HEK293 (cell line): ENCODE measurements at regions not wholly inside any gene's neighbourhood (a gene's known extent, or its start where the extent isn't known, plus 50 kb on each side); places are given as distances from the start of the nearest gene placed in this dataset.

Source experiments
- CTCF ChIA-PET: fragments of 350-600 bp; formaldehyde crosslinking; extraction: SDS; loops from one replicate; lab custom pipeline; 2021; ENCODE audit warnings: antibody characterized with exemption; lab: Yijun Ruan, JAX
- POLR2A ChIA-PET: fragments of 300-600 bp; formaldehyde crosslinking; extraction: SDS; loops from one replicate; lab custom pipeline; 2020; ENCODE audit warnings: antibody characterized with exemption, inconsistent platforms; lab: Yijun Ruan, JAX
- H3K27ac ChIP-seq: fragments of 200-500 bp; sonication (Bioruptor generic); 2 replicates; pipeline ENCODE4 v1.5.1; 2014; ENCODE audit warnings: low read depth, low read length, control low read depth, inconsistent platforms; ENCODE audit errors: extremely low read depth
- H3K36me3 ChIP-seq, 2 experiments: fragments of 200-500 bp in 1 of 2; sonication (Bioruptor generic) in 1 of 2; 1 replicate in 1 of 2; 2 replicates in 1 of 2; pipeline ENCODE4 v1.5.1; 2014 to 2017; ENCODE audit warnings: inconsistent platforms in 2 of 2, low read length in 2 of 2; ENCODE audit not compliant: control insufficient read depth in 2 of 2, insufficient read depth in 1 of 2
- H3K4me1 ChIP-seq: fragments of 200-500 bp; sonication (Bioruptor generic); 2 replicates; pipeline ENCODE4 v1.5.1; 2014; ENCODE audit warnings: mild to moderate bottlenecking, low read length, inconsistent platforms; ENCODE audit not compliant: control insufficient read depth, insufficient read depth
- H3K4me3 ChIP-seq: 2 replicates; pipeline ENCODE4 v1.5.1; 2011; ENCODE audit warnings: low read depth, mild to moderate bottlenecking, control low read depth, low read length, moderate library complexity
- H3K9me3 ChIP-seq: fragments of 200-500 bp; sonication (Bioruptor generic); 2 replicates; pipeline ENCODE4 v1.5.1; 2014; ENCODE audit warnings: low read depth, low read length, inconsistent platforms; ENCODE audit not compliant: control insufficient read depth, insufficient read depth
- HOXA7 ChIP-seq: sonication (generic); formaldehyde crosslinking; IDR thresholded peaks from 2 replicates; pipeline ENCODE4 v1.8.1; 2022; ENCODE audit warnings: missing genetic modification reagents, borderline replicate concordance
- IKZF3 ChIP-seq: fragments of 450-650 bp; IDR thresholded peaks from 2 replicates; pipeline ENCODE4 v1.5.0; 2018; ENCODE audit warnings: missing biosample characterization, mild to moderate bottlenecking, missing genetic modification characterization, moderate library complexity
- PRDM1 ChIP-seq: fragments of 450-650 bp; formaldehyde crosslinking; IDR thresholded peaks from 2 replicates; pipeline ENCODE4; 2016; ENCODE audit warnings: missing biosample characterization, missing genetic modification characterization
- ZNF10 ChIP-seq: fragments of 450-650 bp; formaldehyde crosslinking; IDR thresholded peaks from 2 replicates; pipeline ENCODE4 v1.5.1; 2017; ENCODE audit warnings: missing biosample characterization, missing genetic modification characterization
- ZNF155 ChIP-seq: fragments of 450-650 bp; formaldehyde crosslinking; IDR thresholded peaks from 2 replicates; pipeline ENCODE4 v1.5.1; 2016; ENCODE audit warnings: missing biosample characterization, missing genetic modification characterization
- ZNF175 ChIP-seq: fragments of 450-650 bp; formaldehyde crosslinking; IDR thresholded peaks from 2 replicates; pipeline ENCODE4 v1.5.1; 2016; ENCODE audit warnings: missing biosample characterization, missing genetic modification characterization
- ZNF335 ChIP-seq: fragments of 450-650 bp; formaldehyde crosslinking; conservative IDR thresholded peaks from 2 replicates; pipeline ENCODE4 v1.5.1; 2016; ENCODE audit warnings: missing biosample characterization, missing genetic modification characterization
- ZNF521 ChIP-seq: fragments of 450-650 bp; formaldehyde crosslinking; IDR thresholded peaks from 2 replicates; pipeline ENCODE4 v1.5.1; 2017; ENCODE audit warnings: missing biosample characterization, mild to moderate bottlenecking, missing genetic modification characterization
- ZNF558 ChIP-seq: fragments of 450-650 bp; formaldehyde crosslinking; IDR thresholded peaks from 2 replicates; pipeline ENCODE4 v1.5.1; 2016; ENCODE audit warnings: missing biosample characterization, missing genetic modification characterization
- ZNF654 ChIP-seq: fragments of 450-650 bp; formaldehyde crosslinking; IDR thresholded peaks from 2 replicates; pipeline ENCODE4 v1.5.1; 2016; ENCODE audit warnings: low read depth, missing biosample characterization, missing genetic modification characterization
- ZNF658 ChIP-seq: fragments of 450-650 bp; formaldehyde crosslinking; IDR thresholded peaks from 2 replicates; pipeline ENCODE4; 2016; ENCODE audit warnings: missing biosample characterization, missing genetic modification characterization
- ZNF707 ChIP-seq: fragments of 450-650 bp; formaldehyde crosslinking; IDR thresholded peaks from 2 replicates; pipeline ENCODE4 v1.5.1; 2016; ENCODE audit warnings: missing biosample characterization, missing genetic modification characterization
- ZNF843 ChIP-seq: fragments of 450-650 bp; formaldehyde crosslinking; IDR thresholded peaks from 2 replicates; pipeline ENCODE4 v1.5.1; 2016; ENCODE audit warnings: missing biosample characterization, missing genetic modification characterization
- TF ChIP-seq, protein P1 (sequence below): fragments of 450-650 bp; formaldehyde crosslinking; IDR thresholded peaks from 2 replicates; pipeline ENCODE4 v1.5.1; 2017; ENCODE audit warnings: missing biosample characterization, missing genetic modification characterization
- TF ChIP-seq, protein P2 (sequence below): fragments of 450-650 bp; formaldehyde crosslinking; IDR thresholded peaks from 2 replicates; pipeline ENCODE4 v1.5.1; 2016; ENCODE audit warnings: missing biosample characterization, missing genetic modification characterization
- TF ChIP-seq, protein P3 (sequence below): fragments of 450-650 bp; formaldehyde crosslinking; IDR thresholded peaks from 2 replicates; pipeline ENCODE4 v1.5.1; 2016; ENCODE audit warnings: missing biosample characterization, missing genetic modification characterization
- TF ChIP-seq, protein P4 (sequence below): fragments of 450-650 bp; formaldehyde crosslinking; IDR thresholded peaks from 2 replicates; pipeline ENCODE4 v1.5.1; 2016; ENCODE audit warnings: missing biosample characterization, missing genetic modification characterization, borderline replicate concordance
- TF ChIP-seq, protein P5 (sequence below): fragments of 450-650 bp; formaldehyde crosslinking; IDR thresholded peaks from 2 replicates; pipeline ENCODE4 v1.5.1; 2016; ENCODE audit warnings: missing biosample characterization, missing genetic modification characterization
- TF ChIP-seq, protein P6 (sequence below): fragments of 450-650 bp; formaldehyde crosslinking; IDR thresholded peaks from 2 replicates; pipeline ENCODE4 v1.5.1; 2016; ENCODE audit warnings: missing biosample characterization, missing genetic modification characterization
- TF ChIP-seq, protein P7 (sequence below): fragments of 450-650 bp; formaldehyde crosslinking; IDR thresholded peaks from 2 replicates; pipeline ENCODE4 v1.5.1; 2016; ENCODE audit warnings: missing biosample characterization, missing genetic modification characterization

DNA sequence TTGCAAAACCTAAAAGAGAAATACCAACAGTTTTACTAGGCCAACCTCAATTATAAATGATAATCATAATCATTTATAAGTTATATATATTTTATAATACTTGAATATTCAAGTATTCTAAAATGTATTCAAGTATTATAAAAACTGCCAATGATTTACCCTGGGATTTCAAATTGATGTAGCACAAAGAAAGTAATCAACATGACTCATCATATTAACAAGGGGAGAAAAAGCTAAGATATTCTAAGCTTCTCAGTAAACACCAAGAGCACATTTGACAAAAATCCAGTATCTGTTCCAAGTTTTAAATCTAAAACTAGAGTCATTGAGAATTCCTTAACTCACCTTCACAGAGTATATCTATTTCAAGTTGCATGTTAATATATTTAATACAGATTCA lies 56.1 kb downstream of the CAPZA3 start:
- Histone ChIP-seq H3K27ac (no peak overlapping the region), H3K36me3 (no peaks in the 10 kb centered on the region), H3K4me3 (no peak overlapping the region), H3K4me1 (no peaks in the 10 kb centered on the region), H3K9me3 (no peaks in the 10 kb centered on the region)
- POLR2A ChIA-PET, result interaction anchor here (0.5 kb wide), 1 partner anchor 16 kb away, joined by 6 read pairs; no protein-coding TSS in a partner anchor
- TF ChIP-seq, protein P1, sequence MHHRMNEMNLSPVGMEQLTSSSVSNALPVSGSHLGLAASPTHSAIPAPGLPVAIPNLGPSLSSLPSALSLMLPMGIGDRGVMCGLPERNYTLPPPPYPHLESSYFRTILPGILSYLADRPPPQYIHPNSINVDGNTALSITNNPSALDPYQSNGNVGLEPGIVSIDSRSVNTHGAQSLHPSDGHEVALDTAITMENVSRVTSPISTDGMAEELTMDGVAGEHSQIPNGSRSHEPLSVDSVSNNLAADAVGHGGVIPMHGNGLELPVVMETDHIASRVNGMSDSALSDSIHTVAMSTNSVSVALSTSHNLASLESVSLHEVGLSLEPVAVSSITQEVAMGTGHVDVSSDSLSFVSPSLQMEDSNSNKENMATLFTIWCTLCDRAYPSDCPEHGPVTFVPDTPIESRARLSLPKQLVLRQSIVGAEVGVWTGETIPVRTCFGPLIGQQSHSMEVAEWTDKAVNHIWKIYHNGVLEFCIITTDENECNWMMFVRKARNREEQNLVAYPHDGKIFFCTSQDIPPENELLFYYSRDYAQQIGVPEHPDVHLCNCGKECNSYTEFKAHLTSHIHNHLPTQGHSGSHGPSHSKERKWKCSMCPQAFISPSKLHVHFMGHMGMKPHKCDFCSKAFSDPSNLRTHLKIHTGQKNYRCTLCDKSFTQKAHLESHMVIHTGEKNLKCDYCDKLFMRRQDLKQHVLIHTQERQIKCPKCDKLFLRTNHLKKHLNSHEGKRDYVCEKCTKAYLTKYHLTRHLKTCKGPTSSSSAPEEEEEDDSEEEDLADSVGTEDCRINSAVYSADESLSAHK (tag by site-specific recombination), result no peak
- TF ChIP-seq ZNF658 (tag by site-specific recombination) (no peak), ZNF175 (tag by site-specific recombination) (no peak), HOXA7 (CRISPR knock-in tag) (no peak), PRDM1 (tag by site-specific recombination) (no peak), ZNF155 (tag by site-specific recombination) (no peak), ZNF843 (tag by site-specific recombination) (no peak), ZNF654 (tag by site-specific recombination) (no peak), ZNF707 (tag by site-specific recombination) (no peak)
- TF ChIP-seq, protein P2, sequence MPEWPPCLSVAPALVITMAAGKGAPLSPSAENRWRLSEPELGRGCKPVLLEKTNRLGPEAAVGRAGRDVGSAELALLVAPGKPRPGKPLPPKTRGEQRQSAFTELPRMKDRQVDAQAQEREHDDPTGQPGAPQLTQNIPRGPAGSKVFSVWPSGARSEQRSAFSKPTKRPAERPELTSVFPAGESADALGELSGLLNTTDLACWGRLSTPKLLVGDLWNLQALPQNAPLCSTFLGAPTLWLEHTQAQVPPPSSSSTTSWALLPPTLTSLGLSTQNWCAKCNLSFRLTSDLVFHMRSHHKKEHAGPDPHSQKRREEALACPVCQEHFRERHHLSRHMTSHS (tag by site-specific recombination), result no peak
- TF ChIP-seq, protein P3, sequence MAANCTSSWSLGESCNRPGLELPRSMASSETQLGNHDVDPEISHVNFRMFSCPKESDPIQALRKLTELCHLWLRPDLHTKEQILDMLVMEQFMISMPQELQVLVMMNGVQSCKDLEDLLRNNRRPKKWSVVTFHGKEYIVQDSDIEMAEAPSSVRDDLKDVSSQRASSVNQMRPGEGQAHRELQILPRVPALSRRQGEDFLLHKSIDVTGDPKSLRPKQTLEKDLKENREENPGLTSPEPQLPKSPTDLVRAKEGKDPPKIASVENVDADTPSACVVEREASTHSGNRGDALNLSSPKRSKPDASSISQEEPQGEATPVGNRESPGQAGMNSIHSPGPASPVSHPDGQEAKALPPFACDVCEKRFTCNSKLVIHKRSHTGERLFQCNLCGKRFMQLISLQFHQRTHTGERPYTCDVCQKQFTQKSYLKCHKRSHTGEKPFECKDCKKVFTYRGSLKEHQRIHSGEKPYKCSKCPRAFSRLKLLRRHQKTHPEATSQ (tag by site-specific recombination), result no peak
- TF ChIP-seq, protein P4, sequence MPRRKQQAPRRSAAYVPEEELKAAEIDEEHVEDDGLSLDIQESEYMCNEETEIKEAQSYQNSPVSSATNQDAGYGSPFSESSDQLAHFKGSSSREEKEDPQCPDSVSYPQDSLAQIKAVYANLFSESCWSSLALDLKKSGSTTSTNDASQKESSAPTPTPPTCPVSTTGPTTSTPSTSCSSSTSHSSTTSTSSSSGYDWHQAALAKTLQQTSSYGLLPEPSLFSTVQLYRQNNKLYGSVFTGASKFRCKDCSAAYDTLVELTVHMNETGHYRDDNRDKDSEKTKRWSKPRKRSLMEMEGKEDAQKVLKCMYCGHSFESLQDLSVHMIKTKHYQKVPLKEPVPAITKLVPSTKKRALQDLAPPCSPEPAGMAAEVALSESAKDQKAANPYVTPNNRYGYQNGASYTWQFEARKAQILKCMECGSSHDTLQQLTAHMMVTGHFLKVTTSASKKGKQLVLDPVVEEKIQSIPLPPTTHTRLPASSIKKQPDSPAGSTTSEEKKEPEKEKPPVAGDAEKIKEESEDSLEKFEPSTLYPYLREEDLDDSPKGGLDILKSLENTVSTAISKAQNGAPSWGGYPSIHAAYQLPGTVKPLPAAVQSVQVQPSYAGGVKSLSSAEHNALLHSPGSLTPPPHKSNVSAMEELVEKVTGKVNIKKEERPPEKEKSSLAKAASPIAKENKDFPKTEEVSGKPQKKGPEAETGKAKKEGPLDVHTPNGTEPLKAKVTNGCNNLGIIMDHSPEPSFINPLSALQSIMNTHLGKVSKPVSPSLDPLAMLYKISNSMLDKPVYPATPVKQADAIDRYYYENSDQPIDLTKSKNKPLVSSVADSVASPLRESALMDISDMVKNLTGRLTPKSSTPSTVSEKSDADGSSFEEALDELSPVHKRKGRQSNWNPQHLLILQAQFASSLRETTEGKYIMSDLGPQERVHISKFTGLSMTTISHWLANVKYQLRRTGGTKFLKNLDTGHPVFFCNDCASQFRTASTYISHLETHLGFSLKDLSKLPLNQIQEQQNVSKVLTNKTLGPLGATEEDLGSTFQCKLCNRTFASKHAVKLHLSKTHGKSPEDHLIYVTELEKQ (tag by site-specific recombination), result no peak
- CTCF ChIA-PET, result interaction anchor here (0.6 kb wide), 1 partner anchor 325 kb away, joined by 3 read pairs; no protein-coding TSS in a partner anchor

DNA sequence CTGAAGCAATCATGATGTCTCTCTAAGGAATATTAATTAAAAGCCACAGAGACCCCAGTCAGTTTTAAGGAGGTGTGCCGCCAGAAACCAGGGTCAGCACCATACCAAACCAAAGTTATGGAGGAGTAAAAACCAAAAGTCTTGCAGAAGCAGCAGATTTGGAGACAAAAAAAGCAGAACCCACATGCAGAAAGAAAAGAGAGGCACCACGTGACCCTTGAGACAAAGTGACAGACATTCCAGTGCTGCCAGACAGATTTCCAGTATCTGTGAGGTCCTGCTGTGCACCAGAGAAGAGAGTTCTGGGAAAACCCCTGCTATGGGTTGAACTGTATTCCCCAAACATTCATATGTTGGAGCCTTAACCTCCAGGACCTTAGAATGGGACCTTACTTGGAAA lies 59.7 kb downstream of the CAPZA3 start:
- Histone ChIP-seq H3K9me3 (no peaks in the 10 kb centered on the region), H3K4me1 (no peaks in the 10 kb centered on the region), H3K4me3 (no peak overlapping the region), H3K27ac (no peak overlapping the region), H3K36me3 (no peaks in the 10 kb centered on the region)
- CTCF ChIA-PET, result no interaction called here
- POLR2A ChIA-PET, result no interaction called here
- no peak for TF ChIP-seq ZNF521 (tag by site-specific recombination)
- no peak for TF ChIP-seq ZNF558 (tag by site-specific recombination)
- TF ChIP-seq, protein P5, sequence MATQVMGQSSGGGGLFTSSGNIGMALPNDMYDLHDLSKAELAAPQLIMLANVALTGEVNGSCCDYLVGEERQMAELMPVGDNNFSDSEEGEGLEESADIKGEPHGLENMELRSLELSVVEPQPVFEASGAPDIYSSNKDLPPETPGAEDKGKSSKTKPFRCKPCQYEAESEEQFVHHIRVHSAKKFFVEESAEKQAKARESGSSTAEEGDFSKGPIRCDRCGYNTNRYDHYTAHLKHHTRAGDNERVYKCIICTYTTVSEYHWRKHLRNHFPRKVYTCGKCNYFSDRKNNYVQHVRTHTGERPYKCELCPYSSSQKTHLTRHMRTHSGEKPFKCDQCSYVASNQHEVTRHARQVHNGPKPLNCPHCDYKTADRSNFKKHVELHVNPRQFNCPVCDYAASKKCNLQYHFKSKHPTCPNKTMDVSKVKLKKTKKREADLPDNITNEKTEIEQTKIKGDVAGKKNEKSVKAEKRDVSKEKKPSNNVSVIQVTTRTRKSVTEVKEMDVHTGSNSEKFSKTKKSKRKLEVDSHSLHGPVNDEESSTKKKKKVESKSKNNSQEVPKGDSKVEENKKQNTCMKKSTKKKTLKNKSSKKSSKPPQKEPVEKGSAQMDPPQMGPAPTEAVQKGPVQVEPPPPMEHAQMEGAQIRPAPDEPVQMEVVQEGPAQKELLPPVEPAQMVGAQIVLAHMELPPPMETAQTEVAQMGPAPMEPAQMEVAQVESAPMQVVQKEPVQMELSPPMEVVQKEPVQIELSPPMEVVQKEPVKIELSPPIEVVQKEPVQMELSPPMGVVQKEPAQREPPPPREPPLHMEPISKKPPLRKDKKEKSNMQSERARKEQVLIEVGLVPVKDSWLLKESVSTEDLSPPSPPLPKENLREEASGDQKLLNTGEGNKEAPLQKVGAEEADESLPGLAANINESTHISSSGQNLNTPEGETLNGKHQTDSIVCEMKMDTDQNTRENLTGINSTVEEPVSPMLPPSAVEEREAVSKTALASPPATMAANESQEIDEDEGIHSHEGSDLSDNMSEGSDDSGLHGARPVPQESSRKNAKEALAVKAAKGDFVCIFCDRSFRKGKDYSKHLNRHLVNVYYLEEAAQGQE (tag by site-specific recombination), result no peak
- no peak for TF ChIP-seq ZNF335 (tag by site-specific recombination)
- TF ChIP-seq, protein P6, sequence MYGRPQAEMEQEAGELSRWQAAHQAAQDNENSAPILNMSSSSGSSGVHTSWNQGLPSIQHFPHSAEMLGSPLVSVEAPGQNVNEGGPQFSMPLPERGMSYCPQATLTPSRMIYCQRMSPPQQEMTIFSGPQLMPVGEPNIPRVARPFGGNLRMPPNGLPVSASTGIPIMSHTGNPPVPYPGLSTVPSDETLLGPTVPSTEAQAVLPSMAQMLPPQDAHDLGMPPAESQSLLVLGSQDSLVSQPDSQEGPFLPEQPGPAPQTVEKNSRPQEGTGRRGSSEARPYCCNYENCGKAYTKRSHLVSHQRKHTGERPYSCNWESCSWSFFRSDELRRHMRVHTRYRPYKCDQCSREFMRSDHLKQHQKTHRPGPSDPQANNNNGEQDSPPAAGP, result no peak
- no peak for TF ChIP-seq IKZF3 (tag by site-specific recombination)
- no peak for TF ChIP-seq ZNF10
- TF ChIP-seq, protein P7, sequence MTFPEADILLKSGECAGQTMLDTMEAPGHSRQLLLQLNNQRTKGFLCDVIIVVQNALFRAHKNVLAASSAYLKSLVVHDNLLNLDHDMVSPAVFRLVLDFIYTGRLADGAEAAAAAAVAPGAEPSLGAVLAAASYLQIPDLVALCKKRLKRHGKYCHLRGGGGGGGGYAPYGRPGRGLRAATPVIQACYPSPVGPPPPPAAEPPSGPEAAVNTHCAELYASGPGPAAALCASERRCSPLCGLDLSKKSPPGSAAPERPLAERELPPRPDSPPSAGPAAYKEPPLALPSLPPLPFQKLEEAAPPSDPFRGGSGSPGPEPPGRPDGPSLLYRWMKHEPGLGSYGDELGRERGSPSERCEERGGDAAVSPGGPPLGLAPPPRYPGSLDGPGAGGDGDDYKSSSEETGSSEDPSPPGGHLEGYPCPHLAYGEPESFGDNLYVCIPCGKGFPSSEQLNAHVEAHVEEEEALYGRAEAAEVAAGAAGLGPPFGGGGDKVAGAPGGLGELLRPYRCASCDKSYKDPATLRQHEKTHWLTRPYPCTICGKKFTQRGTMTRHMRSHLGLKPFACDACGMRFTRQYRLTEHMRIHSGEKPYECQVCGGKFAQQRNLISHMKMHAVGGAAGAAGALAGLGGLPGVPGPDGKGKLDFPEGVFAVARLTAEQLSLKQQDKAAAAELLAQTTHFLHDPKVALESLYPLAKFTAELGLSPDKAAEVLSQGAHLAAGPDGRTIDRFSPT (tag by site-specific recombination), result no peak
